NCI-H774 (cell line): ENCODE measurements at regions not wholly inside any gene's neighbourhood (a gene's known extent, or its start where the extent isn't known, plus 50 kb on each side); places are given as distances from the start of the nearest gene placed in this dataset.
"Not testable (repeated sequence)": the region's sequence is repeated elsewhere in the genome, so short reads cannot be mapped to it uniquely, and the experiment has no call there.

ENCODE experiments used
- DNase-seq: peaks from one replicate; lab custom pipeline; 2025; lab: John Stamatoyannopoulos, UW

- not testable (repeated sequence) for DNase-seq
These were observed 65.7 kb upstream of the DCD start for GRCh38 chr12:54713876-54714275.

GRCh38 chr12:54711669-54712068 is 63.5 kb upstream of the DCD start:
- DNase-seq: no peak

- no peak for DNase-seq
These were observed 60.7 kb upstream of the DCD start for GRCh38 chr12:54708826-54709225.

- DNase-seq: no peak
These were observed 56.0 kb upstream of the DCD start for GRCh38 chr12:54704202-54704601.

- peak; percentile 77 for DNase-seq
These were observed 53.9 kb upstream of the DCD start for GRCh38 chr12:54701940-54702592.

GRCh38 chr12:54700849-54701248 is 52.7 kb upstream of the DCD start:
- DNase-seq: no peak

- DNase-seq: no peak
These were observed 52.1 kb upstream of the DCD start for GRCh38 chr12:54700301-54700700.
